ENCODE measurements at regions not wholly inside any gene's neighbourhood (a gene's known extent, or its start where the extent isn't known, plus 50 kb on each side); places are given as distances from the start of the nearest gene placed in this dataset.

DNA sequence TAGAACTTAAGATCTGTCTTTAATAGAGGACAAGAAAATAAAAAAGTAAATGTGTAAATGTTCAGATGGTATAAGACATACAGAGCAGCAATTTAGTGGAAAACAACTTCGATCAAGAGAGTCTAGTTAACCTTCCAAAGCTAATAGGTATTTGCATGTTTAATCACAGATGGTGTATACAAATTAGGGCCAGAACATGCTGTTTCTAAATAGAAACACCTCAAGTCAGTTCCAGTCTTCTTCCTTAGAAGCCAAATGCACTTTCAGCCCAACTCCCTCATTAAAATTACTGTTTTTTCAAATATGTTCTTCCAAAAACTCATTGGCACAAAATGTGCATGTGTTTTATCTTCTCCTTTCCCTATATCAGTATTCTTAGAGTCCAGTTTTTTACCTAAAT lies 604.4 kb downstream of the SLC6A15 start:
- TF ChIP-seq RAD21 (IDR thresholded peaks at IDR 0.05) (no peak), JUND (IDR thresholded peaks at IDR 0.05) (no peak), EGR1 (IDR thresholded peaks at IDR 0.05; ENCODE audit: low read depth in 2 of 2) (no peak), FOXA1 (IDR thresholded peaks at IDR 0.05) (no peak), HNF4G (IDR thresholded peaks at IDR 0.05) (no peak)
- TF ChIP-seq, protein P1, sequence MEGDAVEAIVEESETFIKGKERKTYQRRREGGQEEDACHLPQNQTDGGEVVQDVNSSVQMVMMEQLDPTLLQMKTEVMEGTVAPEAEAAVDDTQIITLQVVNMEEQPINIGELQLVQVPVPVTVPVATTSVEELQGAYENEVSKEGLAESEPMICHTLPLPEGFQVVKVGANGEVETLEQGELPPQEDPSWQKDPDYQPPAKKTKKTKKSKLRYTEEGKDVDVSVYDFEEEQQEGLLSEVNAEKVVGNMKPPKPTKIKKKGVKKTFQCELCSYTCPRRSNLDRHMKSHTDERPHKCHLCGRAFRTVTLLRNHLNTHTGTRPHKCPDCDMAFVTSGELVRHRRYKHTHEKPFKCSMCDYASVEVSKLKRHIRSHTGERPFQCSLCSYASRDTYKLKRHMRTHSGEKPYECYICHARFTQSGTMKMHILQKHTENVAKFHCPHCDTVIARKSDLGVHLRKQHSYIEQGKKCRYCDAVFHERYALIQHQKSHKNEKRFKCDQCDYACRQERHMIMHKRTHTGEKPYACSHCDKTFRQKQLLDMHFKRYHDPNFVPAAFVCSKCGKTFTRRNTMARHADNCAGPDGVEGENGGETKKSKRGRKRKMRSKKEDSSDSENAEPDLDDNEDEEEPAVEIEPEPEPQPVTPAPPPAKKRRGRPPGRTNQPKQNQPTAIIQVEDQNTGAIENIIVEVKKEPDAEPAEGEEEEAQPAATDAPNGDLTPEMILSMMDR (IDR thresholded peaks at IDR 0.05; ENCODE audit: low read depth, low read length, missing input control) = no peak
- TF ChIP-seq, protein P2, sequence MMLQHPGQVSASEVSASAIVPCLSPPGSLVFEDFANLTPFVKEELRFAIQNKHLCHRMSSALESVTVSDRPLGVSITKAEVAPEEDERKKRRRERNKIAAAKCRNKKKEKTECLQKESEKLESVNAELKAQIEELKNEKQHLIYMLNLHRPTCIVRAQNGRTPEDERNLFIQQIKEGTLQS (IDR thresholded peaks at IDR 0.05) = no peak
- TF ChIP-seq, protein P3, sequence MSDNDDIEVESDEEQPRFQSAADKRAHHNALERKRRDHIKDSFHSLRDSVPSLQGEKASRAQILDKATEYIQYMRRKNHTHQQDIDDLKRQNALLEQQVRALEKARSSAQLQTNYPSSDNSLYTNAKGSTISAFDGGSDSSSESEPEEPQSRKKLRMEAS (IDR thresholded peaks at IDR 0.05) = no peak
- TF ChIP-seq, protein P4, sequence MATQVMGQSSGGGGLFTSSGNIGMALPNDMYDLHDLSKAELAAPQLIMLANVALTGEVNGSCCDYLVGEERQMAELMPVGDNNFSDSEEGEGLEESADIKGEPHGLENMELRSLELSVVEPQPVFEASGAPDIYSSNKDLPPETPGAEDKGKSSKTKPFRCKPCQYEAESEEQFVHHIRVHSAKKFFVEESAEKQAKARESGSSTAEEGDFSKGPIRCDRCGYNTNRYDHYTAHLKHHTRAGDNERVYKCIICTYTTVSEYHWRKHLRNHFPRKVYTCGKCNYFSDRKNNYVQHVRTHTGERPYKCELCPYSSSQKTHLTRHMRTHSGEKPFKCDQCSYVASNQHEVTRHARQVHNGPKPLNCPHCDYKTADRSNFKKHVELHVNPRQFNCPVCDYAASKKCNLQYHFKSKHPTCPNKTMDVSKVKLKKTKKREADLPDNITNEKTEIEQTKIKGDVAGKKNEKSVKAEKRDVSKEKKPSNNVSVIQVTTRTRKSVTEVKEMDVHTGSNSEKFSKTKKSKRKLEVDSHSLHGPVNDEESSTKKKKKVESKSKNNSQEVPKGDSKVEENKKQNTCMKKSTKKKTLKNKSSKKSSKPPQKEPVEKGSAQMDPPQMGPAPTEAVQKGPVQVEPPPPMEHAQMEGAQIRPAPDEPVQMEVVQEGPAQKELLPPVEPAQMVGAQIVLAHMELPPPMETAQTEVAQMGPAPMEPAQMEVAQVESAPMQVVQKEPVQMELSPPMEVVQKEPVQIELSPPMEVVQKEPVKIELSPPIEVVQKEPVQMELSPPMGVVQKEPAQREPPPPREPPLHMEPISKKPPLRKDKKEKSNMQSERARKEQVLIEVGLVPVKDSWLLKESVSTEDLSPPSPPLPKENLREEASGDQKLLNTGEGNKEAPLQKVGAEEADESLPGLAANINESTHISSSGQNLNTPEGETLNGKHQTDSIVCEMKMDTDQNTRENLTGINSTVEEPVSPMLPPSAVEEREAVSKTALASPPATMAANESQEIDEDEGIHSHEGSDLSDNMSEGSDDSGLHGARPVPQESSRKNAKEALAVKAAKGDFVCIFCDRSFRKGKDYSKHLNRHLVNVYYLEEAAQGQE (IDR thresholded peaks at IDR 0.05) = no peak
